Thoracic aorta (tissue), 2 donors: ENCODE measurements at regions not wholly inside any gene's neighbourhood (a gene's known extent, or its start where the extent isn't known, plus 50 kb on each side); places are given as distances from the start of the nearest gene placed in this dataset.
"Not testable (repeated sequence)": the region's sequence is repeated elsewhere in the genome, so short reads cannot be mapped to it uniquely, and the experiment has no call there.

Experiments
- ATAC-seq: fragments of 150-250 bp; one replicate; pipeline ENCODE4 v1.8.0; 2017; ENCODE audit warnings: low read depth; ENCODE audit not compliant: insufficient number of reproducible peaks, low FRiP score
- DNase-seq: peaks from one replicate; pipeline ENCODE4 v3.0.0-alpha.2; 2020; ENCODE audit warnings: low spot score
- H3K27ac ChIP-seq, 2 donors: fragments of 200-600 bp; sonication (generic); 1 replicate in 1 of 2; 2 replicates in 1 of 2; pipeline ENCODE4 v1.5.1; 2016; ENCODE audit warnings: mild to moderate bottlenecking in 2 of 2, moderate library complexity in 2 of 2
- H3K27me3 ChIP-seq: fragments of 200-600 bp; sonication (generic); replicated peaks from 2 replicates; pipeline ENCODE4 v1.6.0; 2016; ENCODE audit warnings: mild to moderate bottlenecking; ENCODE audit not compliant: insufficient read depth
- H3K36me3 ChIP-seq: fragments of 200-600 bp; sonication (generic); one replicate; pipeline ENCODE4 v1.5.1; 2016
- H3K4me1 ChIP-seq, 2 donors: fragments of 200-600 bp; sonication (generic); 1 replicate in 1 of 2; 2 replicates in 1 of 2; pipeline versions ENCODE4 v1.5.1 to v1.6.0; 2016; ENCODE audit warnings: low read depth in 2 of 2, mild to moderate bottlenecking in 1 of 2; ENCODE audit not compliant: control insufficient read depth in 1 of 2
- H3K4me3 ChIP-seq: fragments of 200-600 bp; sonication (generic); 2 replicates; pipeline ENCODE4 v1.5.1; 2016; ENCODE audit warnings: mild to moderate bottlenecking
- H3K9me3 ChIP-seq: fragments of 200-600 bp; sonication (generic); 2 replicates; pipeline ENCODE4 v1.5.1; 2016
- CTCF ChIP-seq: fragments of 200-600 bp; sonication (generic); IDR thresholded peaks from one replicate; pipeline ENCODE4 v1.5.1; 2019; ENCODE audit warnings: antibody characterized with exemption

GRCh38 chr6:134662077-134662700 is 287.7 kb downstream of the ALDH8A1 start:
- no peaks in the 10 kb centered on the region for H3K4me1 ChIP-seq
- no peaks in the 10 kb centered on the region for H3K36me3 ChIP-seq
- H3K4me3 ChIP-seq, result no peak overlapping the region
- no peak for TF ChIP-seq CTCF
- no peak overlapping the region for H3K27ac ChIP-seq
- ATAC-seq (no peak), DNase-seq (no peak)
- no peaks in the 10 kb centered on the region for H3K9me3 ChIP-seq
- H3K27me3 ChIP-seq, result no peaks in the 10 kb centered on the region

DNA sequence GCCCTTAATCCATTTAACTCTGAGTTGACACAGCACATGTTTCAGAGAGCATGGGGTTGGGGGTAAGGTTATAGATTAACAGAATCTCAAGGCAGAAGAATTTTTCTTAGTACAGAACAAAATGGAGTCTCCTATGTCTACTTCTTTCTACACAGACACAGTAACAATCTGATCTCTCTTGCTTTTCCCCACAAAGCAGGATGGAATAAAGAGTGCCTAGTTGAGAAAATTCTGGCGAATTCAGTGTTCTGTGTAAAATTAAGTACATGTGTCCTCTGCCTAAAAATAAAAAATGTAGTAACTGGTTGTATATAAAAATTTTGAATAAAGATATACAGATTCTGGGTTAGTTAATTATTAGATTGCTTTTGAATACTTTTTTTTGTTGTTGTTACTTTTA is 290.0 kb downstream of the ALDH8A1 start:
- H3K9me3 ChIP-seq, H3K27me3 ChIP-seq, ATAC-seq, H3K36me3 ChIP-seq, H3K27ac ChIP-seq, H3K4me1 ChIP-seq, DNase-seq, H3K4me3 ChIP-seq: not testable (repeated sequence)

GRCh38 chr6:134658596-134658995 is 291.3 kb downstream of the ALDH8A1 start:
- Histone ChIP-seq H3K27ac (no peak overlapping the region), H3K4me1 (no peaks in the 10 kb centered on the region), H3K4me3 (no peak overlapping the region), H3K9me3 (no peaks in the 10 kb centered on the region), H3K27me3 (no peaks in the 10 kb centered on the region), H3K36me3 (no peaks in the 10 kb centered on the region)
- DNase-seq (no peak), ATAC-seq (no peak)
- TF ChIP-seq CTCF, result no peak

GRCh38 chr6:134657751-134658527 is 292.0 kb downstream of the ALDH8A1 start:
- H3K27ac ChIP-seq, result no peak overlapping the region
- H3K9me3 ChIP-seq, result no peaks in the 10 kb centered on the region
- no peaks in the 10 kb centered on the region for H3K36me3 ChIP-seq
- no peak for DNase-seq
- ATAC-seq, result no peak
- H3K4me1 ChIP-seq, result no peaks in the 10 kb centered on the region
- no peaks in the 10 kb centered on the region for H3K27me3 ChIP-seq
- H3K4me3 ChIP-seq, result no peak overlapping the region
- no peak for TF ChIP-seq CTCF

GRCh38 chr6:134657343-134657742 is 292.6 kb downstream of the ALDH8A1 start:
- H3K27ac ChIP-seq, result no peak overlapping the region
- DNase-seq, result no peak
- no peaks in the 10 kb centered on the region for H3K36me3 ChIP-seq
- H3K4me1 ChIP-seq, result no peaks in the 10 kb centered on the region
- no peak for ATAC-seq
- H3K4me3 ChIP-seq, result no peak overlapping the region
- no peaks in the 10 kb centered on the region for H3K27me3 ChIP-seq
- no peak for TF ChIP-seq CTCF
- H3K9me3 ChIP-seq, result no peaks in the 10 kb centered on the region
